Ishikawa (cell line): ENCODE measurements at regions not wholly inside any gene's neighbourhood (a gene's known extent, or its start where the extent isn't known, plus 50 kb on each side); places are given as distances from the start of the nearest gene placed in this dataset.

Experiments used
- CEBPB ChIP-seq: IDR thresholded peaks from 2 replicates; pipeline ENCODE4 v1.6.1; 2012
- CREB1 ChIP-seq: IDR thresholded peaks from 2 replicates; pipeline ENCODE4 v1.6.1; 2012; ENCODE audit warnings: low read depth
- EGR1 ChIP-seq: IDR thresholded peaks from 2 replicates; pipeline ENCODE4 v1.6.1; 2012
- EP300 ChIP-seq: IDR thresholded peaks from 2 replicates; pipeline ENCODE4 v1.6.1; 2012; ENCODE audit warnings: borderline replicate concordance
- FOXM1 ChIP-seq: IDR thresholded peaks from 2 replicates; pipeline ENCODE4 v1.6.1; 2012; ENCODE audit warnings: low read depth, borderline replicate concordance
- NFIC ChIP-seq: IDR thresholded peaks from 2 replicates; pipeline ENCODE4 v1.6.1; 2012
- RAD21 ChIP-seq: IDR thresholded peaks from 2 replicates; pipeline ENCODE4 v1.6.1; 2012; ENCODE audit warnings: low read depth
- TAF1 ChIP-seq: IDR thresholded peaks from 2 replicates; pipeline ENCODE4 v1.6.1; 2012; ENCODE audit warnings: low read depth, mild to moderate bottlenecking
- TCF12 ChIP-seq: IDR thresholded peaks from 2 replicates; pipeline ENCODE4 v1.6.1; 2012; ENCODE audit warnings: low read depth
- TEAD4 ChIP-seq: IDR thresholded peaks from 2 replicates; pipeline ENCODE4 v1.6.1; 2012
- YY1 ChIP-seq: IDR thresholded peaks from 2 replicates; pipeline ENCODE4 v1.6.1; 2012; ENCODE audit warnings: low read depth
- ZBTB7A ChIP-seq: IDR thresholded peaks from 2 replicates; pipeline ENCODE4 v1.6.1; 2012; ENCODE audit warnings: low read depth
- TF ChIP-seq, protein P1 (sequence below): IDR thresholded peaks from 2 replicates; pipeline ENCODE4 v1.6.1; 2012; ENCODE audit warnings: low read depth, mild to moderate bottlenecking
- TF ChIP-seq, protein P2 (sequence below): IDR thresholded peaks from 2 replicates; pipeline ENCODE4 v1.6.1; 2012
- TF ChIP-seq, protein P3 (sequence below): IDR thresholded peaks from 2 replicates; pipeline ENCODE4 v1.6.1; 2012

GRCh38 chr3:117874904-117875874 lies 1159.5 kb downstream of the IGSF11 start:
- TF ChIP-seq, protein P1, sequence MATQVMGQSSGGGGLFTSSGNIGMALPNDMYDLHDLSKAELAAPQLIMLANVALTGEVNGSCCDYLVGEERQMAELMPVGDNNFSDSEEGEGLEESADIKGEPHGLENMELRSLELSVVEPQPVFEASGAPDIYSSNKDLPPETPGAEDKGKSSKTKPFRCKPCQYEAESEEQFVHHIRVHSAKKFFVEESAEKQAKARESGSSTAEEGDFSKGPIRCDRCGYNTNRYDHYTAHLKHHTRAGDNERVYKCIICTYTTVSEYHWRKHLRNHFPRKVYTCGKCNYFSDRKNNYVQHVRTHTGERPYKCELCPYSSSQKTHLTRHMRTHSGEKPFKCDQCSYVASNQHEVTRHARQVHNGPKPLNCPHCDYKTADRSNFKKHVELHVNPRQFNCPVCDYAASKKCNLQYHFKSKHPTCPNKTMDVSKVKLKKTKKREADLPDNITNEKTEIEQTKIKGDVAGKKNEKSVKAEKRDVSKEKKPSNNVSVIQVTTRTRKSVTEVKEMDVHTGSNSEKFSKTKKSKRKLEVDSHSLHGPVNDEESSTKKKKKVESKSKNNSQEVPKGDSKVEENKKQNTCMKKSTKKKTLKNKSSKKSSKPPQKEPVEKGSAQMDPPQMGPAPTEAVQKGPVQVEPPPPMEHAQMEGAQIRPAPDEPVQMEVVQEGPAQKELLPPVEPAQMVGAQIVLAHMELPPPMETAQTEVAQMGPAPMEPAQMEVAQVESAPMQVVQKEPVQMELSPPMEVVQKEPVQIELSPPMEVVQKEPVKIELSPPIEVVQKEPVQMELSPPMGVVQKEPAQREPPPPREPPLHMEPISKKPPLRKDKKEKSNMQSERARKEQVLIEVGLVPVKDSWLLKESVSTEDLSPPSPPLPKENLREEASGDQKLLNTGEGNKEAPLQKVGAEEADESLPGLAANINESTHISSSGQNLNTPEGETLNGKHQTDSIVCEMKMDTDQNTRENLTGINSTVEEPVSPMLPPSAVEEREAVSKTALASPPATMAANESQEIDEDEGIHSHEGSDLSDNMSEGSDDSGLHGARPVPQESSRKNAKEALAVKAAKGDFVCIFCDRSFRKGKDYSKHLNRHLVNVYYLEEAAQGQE = no peak
- TF ChIP-seq, protein P2, sequence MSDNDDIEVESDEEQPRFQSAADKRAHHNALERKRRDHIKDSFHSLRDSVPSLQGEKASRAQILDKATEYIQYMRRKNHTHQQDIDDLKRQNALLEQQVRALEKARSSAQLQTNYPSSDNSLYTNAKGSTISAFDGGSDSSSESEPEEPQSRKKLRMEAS = no peak
- TF ChIP-seq TEAD4 (no peak), RAD21 (no peak), EGR1 (no peak), CEBPB (no peak), YY1 (no peak), NFIC (no peak), CREB1 (no peak), FOXM1 (no peak), EP300 (no peak), TCF12 (no peak), TAF1 (no peak), ZBTB7A (no peak)
- TF ChIP-seq, protein P3, sequence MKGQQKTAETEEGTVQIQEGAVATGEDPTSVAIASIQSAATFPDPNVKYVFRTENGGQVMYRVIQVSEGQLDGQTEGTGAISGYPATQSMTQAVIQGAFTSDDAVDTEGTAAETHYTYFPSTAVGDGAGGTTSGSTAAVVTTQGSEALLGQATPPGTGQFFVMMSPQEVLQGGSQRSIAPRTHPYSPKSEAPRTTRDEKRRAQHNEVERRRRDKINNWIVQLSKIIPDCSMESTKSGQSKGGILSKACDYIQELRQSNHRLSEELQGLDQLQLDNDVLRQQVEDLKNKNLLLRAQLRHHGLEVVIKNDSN = no peak

DNA sequence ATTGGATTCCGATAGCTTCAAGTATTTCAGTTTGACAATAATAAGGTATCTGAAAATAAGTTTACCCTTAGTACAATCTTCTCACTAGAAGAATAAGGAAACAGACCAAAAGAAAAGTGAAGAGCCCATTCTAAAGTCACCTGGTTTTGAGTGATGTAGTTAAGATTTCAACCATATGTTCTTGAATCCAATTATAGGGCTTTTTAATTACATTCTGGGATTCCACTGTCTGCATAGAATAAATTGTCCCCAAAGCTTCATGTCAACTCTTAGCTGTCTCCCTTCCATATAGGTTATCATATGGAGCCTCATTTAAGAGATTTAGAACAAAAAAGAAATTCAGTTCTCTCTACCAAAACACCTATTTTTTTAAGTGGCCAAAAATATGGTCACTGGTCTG lies 1158.8 kb downstream of the IGSF11 start:
- TF ChIP-seq, protein P3 = no peak
- no peak for TF ChIP-seq ZBTB7A
- TF ChIP-seq, protein P2 = no peak
- no peak for TF ChIP-seq TAF1
- no peak for TF ChIP-seq EP300
- no peak for TF ChIP-seq TCF12

DNA sequence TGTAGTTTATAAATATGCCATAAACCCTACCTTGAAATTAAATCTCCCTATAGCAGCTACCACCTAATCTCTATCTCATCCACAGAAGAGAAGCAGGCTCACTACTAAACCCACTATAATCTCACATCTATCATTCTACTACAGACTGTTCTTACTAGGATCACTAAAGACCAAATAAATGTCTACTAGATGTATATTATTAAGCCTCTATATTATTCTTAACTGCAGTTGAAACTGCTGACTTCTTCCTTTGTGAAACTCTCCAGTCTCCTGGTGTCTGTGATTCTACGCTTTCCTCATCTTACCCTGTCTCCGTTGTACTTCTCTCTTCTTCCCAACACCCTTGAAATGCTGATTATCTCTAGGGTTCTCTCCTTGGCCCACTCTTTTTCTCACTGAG lies 1154.0 kb downstream of the IGSF11 start:
- TF ChIP-seq RAD21 = no peak
- TF ChIP-seq YY1 = no peak
- TF ChIP-seq CREB1 = no peak
- TF ChIP-seq TCF12 = no peak
- no peak for TF ChIP-seq ZBTB7A
- TF ChIP-seq, protein P1 = no peak
- no peak for TF ChIP-seq EP300
- TF ChIP-seq, protein P3 = no peak
- no peak for TF ChIP-seq NFIC
- TF ChIP-seq FOXM1 = no peak
- no peak for TF ChIP-seq TEAD4
- TF ChIP-seq, protein P2 = no peak
- TF ChIP-seq CEBPB = no peak
- no peak for TF ChIP-seq EGR1
- no peak for TF ChIP-seq TAF1

GRCh38 chr3:117881210-117881609 lies 1153.4 kb downstream of the IGSF11 start:
- no peak for TF ChIP-seq EGR1
- TF ChIP-seq TEAD4 = no peak
- no peak for TF ChIP-seq NFIC
- TF ChIP-seq RAD21 = no peak
- TF ChIP-seq, protein P3 = no peak
- no peak for TF ChIP-seq YY1
- no peak for TF ChIP-seq EP300
- no peak for TF ChIP-seq CEBPB
- TF ChIP-seq TCF12 = no peak
- TF ChIP-seq, protein P1 = no peak
- TF ChIP-seq, protein P2 = no peak
